Activated CD8-positive, alpha-beta memory T cell treated with anti-CD3 and anti-CD28 coated beads for 48 hours (primary cell): ENCODE measurements at regions not wholly inside any gene's neighbourhood (a gene's known extent, or its start where the extent isn't known, plus 50 kb on each side); places are given as distances from the start of the nearest gene placed in this dataset.

ENCODE experiments used
- DNase-seq, 3 experiments: peaks; one replicate each; pipeline ENCODE4 v3.0.0-alpha.2; 2020; ENCODE audit warnings: low read depth in 2 of 3, low spot score in 2 of 3

- DNase-seq = no peak
Measured at GRCh38 chr2:6562771-6563170, 302.9 kb downstream of the CMPK2 start.

GRCh38 chr2:6564326-6564725 lies 301.4 kb downstream of the CMPK2 start:
- no peak for DNase-seq

DNA sequence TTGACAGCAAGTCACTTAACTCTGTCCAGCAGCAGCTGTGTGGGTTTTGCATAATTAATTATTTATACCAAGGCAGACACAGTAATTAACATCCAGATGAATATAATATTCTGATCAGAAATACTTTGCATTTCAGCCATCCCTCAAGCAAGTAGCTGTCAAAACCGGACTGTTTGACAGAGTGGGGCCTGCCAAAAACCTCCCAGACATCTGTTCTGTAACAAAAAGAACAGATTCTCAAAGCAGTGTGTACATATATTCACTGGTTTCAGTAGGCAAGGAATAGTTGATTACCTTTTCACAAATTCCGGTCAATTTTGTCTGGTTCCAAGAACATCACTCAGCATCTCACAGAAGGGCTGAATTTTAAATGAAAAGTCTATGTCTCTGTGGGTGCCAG lies 291.6 kb downstream of the CMPK2 start:
- DNase-seq = no peak

DNA sequence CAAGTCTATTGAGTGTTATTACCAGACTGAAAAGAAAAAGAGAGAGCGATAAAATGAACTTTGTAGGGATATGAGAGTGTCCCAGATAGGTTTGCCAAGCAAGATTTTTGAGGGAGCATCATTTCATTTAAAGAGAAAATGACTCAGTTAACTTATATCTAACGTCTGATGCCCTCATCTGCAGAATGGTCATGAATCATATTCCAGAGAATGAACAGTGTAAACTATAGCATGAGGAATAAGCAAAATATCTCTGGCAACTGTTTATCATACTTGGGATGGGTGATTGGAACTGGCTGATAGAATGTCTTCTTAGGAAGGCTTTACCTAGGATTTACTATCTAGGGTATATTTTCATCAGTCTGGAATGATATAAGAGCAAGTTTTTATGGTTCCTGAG lies 289.4 kb downstream of the CMPK2 start:
- DNase-seq = no peak

DNA sequence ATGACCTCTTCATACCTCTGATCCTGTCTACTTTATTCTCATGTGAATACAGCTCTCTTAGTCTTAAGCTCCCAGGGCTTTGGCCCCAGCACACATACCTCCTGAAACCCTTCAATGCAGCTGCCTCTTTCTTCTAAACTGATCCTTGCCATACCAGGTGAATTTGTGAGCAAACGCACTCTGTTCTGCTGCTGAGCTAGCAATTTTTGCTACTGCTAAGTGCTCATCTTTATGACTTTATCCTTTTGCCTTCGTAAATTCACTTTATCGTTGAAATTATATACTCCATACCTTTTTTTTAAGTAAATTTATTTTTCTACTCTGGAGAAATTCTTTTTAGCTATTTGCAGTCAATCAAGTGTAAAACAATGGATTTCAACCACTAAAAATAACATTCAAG lies 287.7 kb downstream of the CMPK2 start:
- DNase-seq = no peak

DNA sequence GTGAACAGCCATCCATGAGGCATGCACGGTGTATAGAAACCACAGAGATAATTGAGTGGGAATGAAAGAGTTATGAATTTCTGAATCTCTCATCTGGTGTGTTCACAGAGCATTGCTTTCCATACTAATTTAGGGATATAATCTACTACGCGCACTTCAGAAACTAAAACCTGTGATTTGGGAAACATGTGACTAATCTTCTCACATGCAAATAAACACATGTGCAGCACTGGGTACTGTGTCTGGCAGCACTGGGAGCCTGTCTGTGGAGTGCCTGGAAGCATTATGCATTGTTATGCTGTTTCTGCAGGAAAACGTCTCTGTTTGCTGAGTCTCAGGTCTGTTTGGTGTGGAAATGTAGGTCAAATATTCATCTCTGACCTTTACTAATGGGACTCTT lies 287.3 kb downstream of the CMPK2 start:
- DNase-seq = no peak

DNA sequence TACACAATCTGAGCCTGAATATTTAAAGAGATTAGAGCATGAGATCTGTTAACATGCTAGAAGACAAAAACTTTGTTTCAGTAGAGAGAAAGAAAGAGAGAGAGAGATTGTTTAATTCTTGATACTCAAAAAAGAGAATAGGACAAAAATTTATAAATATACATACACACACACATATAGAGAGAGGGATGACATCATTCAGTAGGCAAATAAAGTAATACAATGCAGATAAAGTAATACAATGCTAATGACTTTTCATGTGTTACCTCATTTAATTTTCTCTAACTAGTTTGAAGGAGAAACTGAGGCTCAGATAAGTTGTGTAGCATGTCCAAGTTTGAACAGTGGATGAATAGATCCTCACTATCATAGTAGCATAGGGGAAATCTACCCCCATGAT lies 286.4 kb downstream of the CMPK2 start:
- DNase-seq = no peak

- no peak for DNase-seq
Measured at GRCh38 chr2:6580982-6581381, 284.7 kb downstream of the CMPK2 start.

DNA sequence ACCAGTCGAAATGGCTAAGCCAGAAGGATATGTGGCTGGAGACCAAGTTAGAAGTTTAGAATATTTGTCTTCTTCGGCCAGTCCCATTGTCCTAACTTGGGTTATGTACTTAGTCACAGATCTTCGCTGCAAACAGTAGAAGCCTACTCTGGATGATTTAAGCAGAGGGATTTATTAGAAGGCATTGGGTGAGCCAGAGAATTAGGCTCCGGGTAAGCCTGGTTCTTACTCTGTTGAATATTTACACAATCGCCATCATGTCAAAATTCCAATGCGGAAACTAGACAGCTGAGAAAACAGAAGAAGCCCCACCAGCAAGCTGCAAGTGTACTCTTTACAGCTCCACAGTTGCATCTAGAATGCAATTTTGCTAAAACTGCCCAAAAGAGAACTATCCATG lies 276.6 kb downstream of the CMPK2 start:
- DNase-seq = no peak

DNA sequence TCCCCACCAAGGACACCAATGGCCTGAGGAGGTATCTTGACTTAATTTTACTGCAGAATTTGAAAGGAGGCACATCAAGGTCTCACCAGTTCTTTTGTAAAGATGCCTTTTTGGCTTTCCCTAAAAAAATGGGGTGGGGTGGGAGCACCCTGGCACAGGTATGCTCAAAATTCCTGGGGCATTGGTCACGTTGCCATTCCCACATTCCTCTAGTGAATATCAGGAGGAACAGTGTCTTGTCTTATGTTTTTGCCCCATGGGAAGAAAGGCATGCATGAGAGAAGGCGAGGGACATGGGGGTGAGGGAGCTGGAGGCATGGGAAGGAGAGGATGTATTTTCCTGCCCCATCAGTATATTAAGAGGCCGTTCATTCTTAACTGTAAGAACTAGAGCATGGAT lies 275.3 kb downstream of the CMPK2 start:
- DNase-seq = no peak

DNA sequence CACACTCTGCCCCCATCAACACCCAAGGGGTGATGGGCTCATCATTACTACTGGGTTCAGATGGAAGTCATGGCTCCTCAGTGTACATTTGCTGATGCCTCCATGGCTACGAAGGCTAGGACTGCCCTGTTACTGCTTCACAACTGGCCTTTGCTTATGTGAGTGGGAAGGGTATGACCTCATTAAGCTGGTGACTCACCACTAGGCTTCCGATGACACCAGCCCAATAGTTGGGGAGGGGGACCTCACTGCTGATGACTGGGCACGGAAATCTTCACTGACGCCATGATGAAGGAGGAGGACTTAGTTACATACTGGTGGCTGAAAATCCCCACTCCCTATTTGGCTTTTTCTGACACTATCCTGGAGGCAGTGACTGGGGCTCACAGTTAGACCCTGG lies 263.2 kb downstream of the CMPK2 start:
- DNase-seq = no peak

DNA sequence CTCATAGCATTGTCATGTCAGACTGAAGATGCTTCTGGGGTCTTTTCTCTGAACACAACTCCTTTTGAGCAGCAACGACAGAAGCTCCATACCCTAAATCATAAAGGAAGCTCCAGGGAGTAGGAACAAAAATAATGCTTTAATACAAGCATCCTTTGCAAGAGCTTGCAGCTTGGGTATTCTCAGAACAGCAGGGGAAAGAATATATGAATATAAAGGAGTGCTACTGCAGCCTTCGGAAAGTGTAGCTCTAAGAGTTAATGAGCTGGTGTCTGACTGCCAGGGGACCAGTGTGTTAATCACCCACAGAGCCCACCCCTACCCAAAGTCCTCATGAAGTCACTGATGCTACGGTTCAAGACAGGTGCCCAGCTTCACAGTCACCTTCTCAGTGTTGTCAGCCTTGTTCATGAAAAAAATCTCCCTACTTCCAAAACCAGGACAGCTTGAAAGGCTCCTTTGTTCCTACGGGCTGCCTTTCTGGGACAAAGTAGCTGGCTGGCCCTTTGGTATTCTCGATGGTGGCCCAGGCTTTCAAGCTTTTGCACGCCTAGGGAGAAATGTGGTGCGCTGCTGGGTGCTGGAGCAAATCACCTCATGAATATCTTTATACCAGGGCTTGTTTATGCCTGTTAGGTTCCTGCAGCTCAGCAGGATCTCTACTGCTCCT lies 259.7 kb downstream of the CMPK2 start:
- no peak for DNase-seq

DNA sequence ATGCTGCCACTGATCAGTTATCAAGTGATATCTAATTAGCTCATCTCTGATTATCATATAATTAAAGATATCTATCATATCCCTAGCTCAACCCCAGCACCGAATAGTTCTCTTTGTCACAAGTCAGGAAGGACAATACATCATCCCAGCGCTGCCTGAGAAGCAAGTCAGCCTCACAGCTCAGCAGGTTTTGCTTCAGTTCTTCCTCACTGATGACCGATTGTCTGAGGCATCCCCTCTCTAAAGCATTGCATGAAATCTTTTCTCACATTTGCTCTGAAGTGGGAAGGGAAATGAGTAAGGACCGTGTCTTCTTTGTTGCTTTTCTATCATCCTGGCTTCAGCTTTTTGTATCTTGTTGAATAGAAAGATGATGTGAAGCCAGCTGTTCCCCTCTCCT lies 247.9 kb downstream of the CMPK2 start:
- DNase-seq = no peak

DNA sequence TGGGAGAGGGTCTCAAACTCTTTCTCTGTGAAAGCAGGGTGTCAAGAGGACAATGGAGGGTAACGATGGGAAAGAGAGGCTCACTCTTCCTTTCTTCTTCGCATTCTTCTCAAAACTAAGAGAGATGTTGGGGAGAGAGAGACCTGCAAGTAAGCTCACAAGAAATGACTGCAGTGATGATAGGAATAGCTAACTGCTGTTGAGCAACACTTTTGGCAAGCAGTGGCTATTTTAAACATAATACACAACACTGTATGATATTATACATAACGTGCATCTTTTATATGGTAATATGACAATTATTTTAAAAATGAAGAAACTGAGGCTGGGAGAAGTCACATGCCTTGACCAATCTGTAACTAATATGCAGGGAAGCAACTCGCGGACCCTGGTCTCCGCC lies 247.5 kb downstream of the CMPK2 start:
- DNase-seq = no peak

DNA sequence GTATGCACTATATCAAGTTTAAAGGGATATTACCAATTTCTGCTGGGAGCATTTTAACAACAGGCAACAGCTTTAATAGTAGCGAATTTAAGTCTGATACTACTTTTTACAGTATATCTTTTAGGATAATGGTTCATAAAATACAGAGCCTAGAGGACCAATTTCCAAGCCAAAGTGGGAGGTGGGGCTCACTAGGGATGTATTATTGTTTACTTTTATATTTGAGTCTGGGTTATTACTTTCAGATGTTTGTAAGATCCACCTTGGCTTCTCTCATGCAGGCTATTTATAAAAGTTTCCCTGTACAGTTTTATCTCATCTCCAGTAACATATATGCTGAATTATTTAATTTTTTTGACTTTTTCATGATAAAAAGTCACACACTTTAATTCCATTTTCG lies 242.0 kb downstream of the CMPK2 start:
- DNase-seq = no peak

GRCh38 chr2:6626401-6627012 lies 239.2 kb downstream of the CMPK2 start:
- no peak for DNase-seq

DNA sequence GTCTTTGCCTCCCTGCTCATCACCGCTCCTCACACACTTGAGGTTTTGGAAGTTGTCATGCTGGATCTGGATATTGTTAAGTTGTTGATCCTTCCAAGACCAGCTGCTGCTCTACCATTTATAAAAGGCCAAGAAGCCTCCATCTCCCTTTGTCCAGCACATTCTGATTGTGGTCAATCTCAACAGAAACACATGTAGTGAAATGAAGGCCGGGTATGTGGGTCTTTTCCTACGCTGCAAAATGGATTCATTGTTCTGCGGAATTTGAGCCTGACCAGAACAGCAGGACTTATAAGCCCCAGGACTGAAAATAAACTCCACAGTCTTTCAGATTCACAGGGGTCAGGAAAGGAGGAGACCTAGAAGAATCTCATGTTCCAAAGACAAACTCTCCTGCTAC lies 238.4 kb downstream of the CMPK2 start:
- DNase-seq = no peak

- no peak for DNase-seq
Measured at GRCh38 chr2:6630209-6630608, 235.5 kb downstream of the CMPK2 start.

DNA sequence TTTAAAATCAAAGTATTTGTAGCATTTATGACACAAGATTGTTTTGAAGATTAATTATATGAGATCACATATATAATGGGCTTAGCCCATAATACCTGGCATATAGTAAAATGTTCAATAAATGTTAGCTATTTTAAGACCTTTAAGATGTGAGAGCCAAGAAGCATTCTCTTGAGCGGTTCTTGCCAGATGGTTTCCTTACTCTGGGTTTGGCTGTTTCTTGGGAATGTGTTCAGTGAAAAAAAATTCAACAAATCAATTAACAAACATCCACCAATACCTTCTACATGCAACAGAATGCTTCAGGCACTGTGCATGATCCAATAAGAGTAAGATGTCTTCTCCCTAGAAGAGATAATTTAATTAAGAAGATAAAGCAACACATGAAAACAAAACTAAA lies 230.4 kb downstream of the CMPK2 start:
- DNase-seq = no peak

- no peak for DNase-seq
Measured at GRCh38 chr2:6637330-6637729, 228.4 kb downstream of the CMPK2 start.

- DNase-seq = no peak
Measured at GRCh38 chr2:6639929-6640620, 225.6 kb downstream of the CMPK2 start.

GRCh38 chr2:6640621-6641015 lies 225.1 kb downstream of the CMPK2 start:
- DNase-seq = no peak

DNA sequence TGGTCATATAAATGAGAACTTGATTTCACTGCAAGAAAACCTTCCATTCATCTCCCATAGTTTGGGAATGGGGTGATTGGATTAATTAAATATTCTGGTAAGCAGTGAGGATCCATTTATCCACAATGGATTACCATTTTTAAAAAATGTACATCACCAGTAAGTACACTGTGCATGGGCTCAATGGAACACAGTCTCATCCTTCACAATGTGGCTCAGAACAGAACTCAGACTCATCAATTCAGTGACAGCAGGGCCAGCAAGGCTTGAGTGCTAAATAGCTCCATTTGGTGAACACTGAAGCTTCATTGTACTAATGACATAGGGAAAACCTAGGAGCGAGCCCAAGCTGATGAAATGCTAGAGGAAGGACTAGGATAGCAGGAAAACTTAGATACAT lies 223.8 kb downstream of the CMPK2 start:
- no peak for DNase-seq
